SK-N-SH (cell line): ENCODE measurements at regions not wholly inside any gene's neighbourhood (a gene's known extent, or its start where the extent isn't known, plus 50 kb on each side); places are given as distances from the start of the nearest gene placed in this dataset.

ENCODE experiments used
- CTCF ChIA-PET: fragments of 300-600, 350-600 bp; formaldehyde crosslinking; extraction: SDS; loops from one replicate; lab custom pipeline; 2021; lab: Yijun Ruan, JAX
- POLR2A ChIA-PET: fragments of 350-600 bp; sonication (Branson Sonifier 250); formaldehyde crosslinking; extraction: SDS; loops from one replicate; lab custom pipeline; 2020; ENCODE audit warnings: antibody characterized with exemption, inconsistent platforms; lab: Yijun Ruan, JAX
- DNase-seq: peaks from one replicate; pipeline ENCODE4 v3.0.0; 2012
- H2AFZ ChIP-seq: fragments of 200-600 bp; sonication (generic); 2 replicates; pipeline ENCODE4 v1.8.1; 2016; ENCODE audit warnings: antibody characterized with exemption, mild to moderate bottlenecking, low read depth
- H3F3A ChIP-seq: fragments of 200-600 bp; sonication (generic); replicated peaks from 2 replicates; pipeline ENCODE3; 2016; ENCODE audit warnings: antibody characterized with exemption, mild to moderate bottlenecking; ENCODE audit not compliant: insufficient read depth
- H3K27ac ChIP-seq, 2 experiments: fragments of 200-500 bp in 1 of 2; fragments of 200-600 bp in 1 of 2; sonication (Bioruptor generic) in 1 of 2; sonication (generic), shearing (Covaris generic) in 1 of 2; 2 replicates each; pipeline versions ENCODE4 v1.5.1 to v1.6.1; 2014 to 2016; ENCODE audit warnings: low read depth in 2 of 2, inconsistent platforms in 1 of 2, low read length in 1 of 2, mild to moderate bottlenecking in 1 of 2, mixed read lengths in 1 of 2
- H3K27me3 ChIP-seq: fragments of 200-600 bp; sonication (generic), shearing (Covaris generic); 2 replicates; pipeline ENCODE4 v1.6.1; 2016; ENCODE audit warnings: mixed run types; ENCODE audit not compliant: insufficient read depth
- H3K36me3 ChIP-seq, 2 experiments: fragments of 200-500 bp in 1 of 2; fragments of 200-600 bp in 1 of 2; sonication (Bioruptor generic) in 1 of 2; sonication (generic) in 1 of 2; replicated peaks in 1 of 2; 2 replicates each; pipeline versions ENCODE3 to v1.5.1; 2014 to 2016; ENCODE audit warnings: low read length in 1 of 2, mild to moderate bottlenecking in 1 of 2; ENCODE audit not compliant: insufficient read depth in 2 of 2, control insufficient read depth in 1 of 2
- H3K4me1 ChIP-seq, 2 experiments: fragments of 200-500 bp in 1 of 2; fragments of 200-600 bp in 1 of 2; sonication (Bioruptor generic) in 1 of 2; sonication (generic), shearing (Covaris generic) in 1 of 2; 2 replicates each; pipeline versions ENCODE4 v1.5.1 to v1.6.1; 2014 to 2016; ENCODE audit warnings: low read depth in 1 of 2, low read length in 1 of 2, mixed run types in 1 of 2; ENCODE audit not compliant: insufficient read depth in 2 of 2, control insufficient read depth in 1 of 2
- H3K4me2 ChIP-seq: fragments of 200-600 bp; sonication (generic), shearing (Covaris generic); 2 replicates; pipeline ENCODE4 v1.6.1; 2017; ENCODE audit warnings: mixed run types
- H3K4me3 ChIP-seq, 2 experiments: fragments of 200-500 bp in 1 of 2; fragments of 200-600 bp in 1 of 2; sonication (Bioruptor generic) in 1 of 2; sonication (generic), shearing (Covaris generic) in 1 of 2; 2 replicates each; pipeline versions ENCODE4 v1.5.1 to v1.8.1; 2014 to 2016; ENCODE audit warnings: low read depth in 2 of 2, inconsistent platforms in 1 of 2, low read length in 1 of 2, mild to moderate bottlenecking in 1 of 2, mixed read lengths in 1 of 2, moderate library complexity in 1 of 2
- H3K79me2 ChIP-seq: fragments of 200-600 bp; sonication (generic); 2 replicates; pipeline ENCODE4 v1.8.1; 2017; ENCODE audit warnings: mild to moderate bottlenecking; ENCODE audit not compliant: insufficient read depth
- H3K9ac ChIP-seq: fragments of 200-600 bp; sonication (generic); 2 replicates; pipeline ENCODE4 v1.6.1; 2017; ENCODE audit warnings: mixed run types
- H3K9me2 ChIP-seq: fragments of 200-600 bp; sonication (generic); 2 replicates; pipeline ENCODE4 v1.6.1; 2017; ENCODE audit warnings: mixed run types
- H3K9me3 ChIP-seq: fragments of 200-600 bp; sonication (generic); 2 replicates; pipeline ENCODE4 v1.6.1; 2017; ENCODE audit warnings: mixed run types, mild to moderate bottlenecking, moderate library complexity
- H4K20me1 ChIP-seq: fragments of 200-600 bp; sonication (generic); 2 replicates; pipeline ENCODE4 v1.6.1; 2017; ENCODE audit warnings: mild to moderate bottlenecking, mixed run types; ENCODE audit not compliant: insufficient read depth
- CHD2 ChIP-seq: fragments of 150-350 bp; IDR thresholded peaks from 2 replicates; pipeline ENCODE4 v1.6.1; 2018; ENCODE audit warnings: low read length; ENCODE audit not compliant: partially characterized antibody
- FOSL2 ChIP-seq: IDR thresholded peaks from 2 replicates; pipeline ENCODE4 v1.4.0; 2012; ENCODE audit warnings: low read depth, mild to moderate bottlenecking, moderate library complexity, borderline replicate concordance
- GATA2 ChIP-seq: sonication (generic); formaldehyde crosslinking; IDR thresholded peaks from 2 replicates; pipeline ENCODE4 v1.5.0; 2020; ENCODE audit warnings: mild to moderate bottlenecking, missing genetic modification reagents
- POLR2AphosphoS5 ChIP-seq: IDR thresholded peaks from 2 replicates; pipeline ENCODE4 v1.6.1; 2012; ENCODE audit warnings: low read depth, low read length
- RAD21 ChIP-seq: IDR thresholded peaks from 2 replicates; pipeline ENCODE4 v1.6.1; 2012; ENCODE audit warnings: mild to moderate bottlenecking, low read length
- RFX5 ChIP-seq: IDR thresholded peaks from 2 replicates; pipeline ENCODE4 v1.6.1; 2012; ENCODE audit warnings: mild to moderate bottlenecking, improper control_type of control experiment, low read length
- TAF1 ChIP-seq: IDR thresholded peaks from 2 replicates; pipeline ENCODE4 v1.6.1; 2012; ENCODE audit warnings: low read depth, mild to moderate bottlenecking, low read length, moderate library complexity, borderline replicate concordance
- TCF12 ChIP-seq: IDR thresholded peaks from 2 replicates; pipeline ENCODE4 v1.4.0; 2012
- YY1 ChIP-seq: IDR thresholded peaks from 2 replicates; pipeline ENCODE4 v1.4.0; 2012; ENCODE audit warnings: low read depth, mild to moderate bottlenecking
- WGBS: methylation state at CpG from one replicate; pipeline ENCODE4 v1.1.6; 2017; ENCODE audit warnings: low lambda C conversion rate; 5-methylcytosine and 5-hydroxymethylcytosine counted together
- TF ChIP-seq, protein P1 (sequence below): IDR thresholded peaks from 2 replicates; pipeline ENCODE4 v1.6.1; 2012; ENCODE audit warnings: mild to moderate bottlenecking, low read depth, low read length, moderate library complexity
- TF ChIP-seq, protein P2 (sequence below): IDR thresholded peaks from 2 replicates; pipeline ENCODE4 v1.4.0; 2012; ENCODE audit warnings: low read depth

DNA sequence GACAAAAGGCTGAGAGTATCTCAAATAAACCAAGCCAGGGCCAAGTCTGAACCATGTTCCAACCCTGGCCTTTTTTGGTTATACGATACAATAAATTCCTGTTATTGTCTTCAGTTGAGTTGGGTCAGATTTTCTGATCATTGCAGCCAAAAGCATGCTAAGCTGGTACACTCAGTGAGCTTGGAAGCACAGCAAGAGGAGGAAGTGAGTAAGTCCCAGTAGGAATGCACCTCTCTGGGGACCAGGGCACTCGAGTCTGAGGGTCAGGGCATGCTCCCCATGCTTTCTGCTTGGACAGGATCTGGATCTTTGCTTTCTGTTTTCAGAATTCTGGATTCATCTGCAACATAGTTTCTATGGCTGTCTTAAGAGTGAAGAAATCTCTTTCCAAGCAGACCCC, 73.1 kb downstream of the TMPRSS5 start:
- ChIA-PET POLR2A (no interaction called here), CTCF (no interaction called here)
- H4K20me1 ChIP-seq, result no peaks in the 10 kb centered on the region
- peaks cover 0 to 3% of the 10 kb centered on the region in 2 experiments; a peak in 1 of 4 replicates for H3K4me1 ChIP-seq
- WGBS, result 14% methylated on average over 2 of the region's 2 CpGs
- no peaks in the 10 kb centered on the region for H3K9me3 ChIP-seq
- no peaks in the 10 kb centered on the region for H3K36me3 ChIP-seq
- H3F3A ChIP-seq, result no peaks in the 10 kb centered on the region
- no peak for DNase-seq
- no peak overlapping the region for H3K4me2 ChIP-seq
- H3K9ac ChIP-seq, result no peak overlapping the region
- H3K4me3 ChIP-seq, result no peak overlapping the region
- H3K9me2 ChIP-seq, result no peaks in the 10 kb centered on the region
- TF ChIP-seq RAD21 (no peak), POLR2AphosphoS5 (no peak), RFX5 (no peak), TCF12 (no peak), TAF1 (no peak), YY1 (no peak)
- TF ChIP-seq, protein P1, sequence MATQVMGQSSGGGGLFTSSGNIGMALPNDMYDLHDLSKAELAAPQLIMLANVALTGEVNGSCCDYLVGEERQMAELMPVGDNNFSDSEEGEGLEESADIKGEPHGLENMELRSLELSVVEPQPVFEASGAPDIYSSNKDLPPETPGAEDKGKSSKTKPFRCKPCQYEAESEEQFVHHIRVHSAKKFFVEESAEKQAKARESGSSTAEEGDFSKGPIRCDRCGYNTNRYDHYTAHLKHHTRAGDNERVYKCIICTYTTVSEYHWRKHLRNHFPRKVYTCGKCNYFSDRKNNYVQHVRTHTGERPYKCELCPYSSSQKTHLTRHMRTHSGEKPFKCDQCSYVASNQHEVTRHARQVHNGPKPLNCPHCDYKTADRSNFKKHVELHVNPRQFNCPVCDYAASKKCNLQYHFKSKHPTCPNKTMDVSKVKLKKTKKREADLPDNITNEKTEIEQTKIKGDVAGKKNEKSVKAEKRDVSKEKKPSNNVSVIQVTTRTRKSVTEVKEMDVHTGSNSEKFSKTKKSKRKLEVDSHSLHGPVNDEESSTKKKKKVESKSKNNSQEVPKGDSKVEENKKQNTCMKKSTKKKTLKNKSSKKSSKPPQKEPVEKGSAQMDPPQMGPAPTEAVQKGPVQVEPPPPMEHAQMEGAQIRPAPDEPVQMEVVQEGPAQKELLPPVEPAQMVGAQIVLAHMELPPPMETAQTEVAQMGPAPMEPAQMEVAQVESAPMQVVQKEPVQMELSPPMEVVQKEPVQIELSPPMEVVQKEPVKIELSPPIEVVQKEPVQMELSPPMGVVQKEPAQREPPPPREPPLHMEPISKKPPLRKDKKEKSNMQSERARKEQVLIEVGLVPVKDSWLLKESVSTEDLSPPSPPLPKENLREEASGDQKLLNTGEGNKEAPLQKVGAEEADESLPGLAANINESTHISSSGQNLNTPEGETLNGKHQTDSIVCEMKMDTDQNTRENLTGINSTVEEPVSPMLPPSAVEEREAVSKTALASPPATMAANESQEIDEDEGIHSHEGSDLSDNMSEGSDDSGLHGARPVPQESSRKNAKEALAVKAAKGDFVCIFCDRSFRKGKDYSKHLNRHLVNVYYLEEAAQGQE, result no peak
- TF ChIP-seq, protein P2, sequence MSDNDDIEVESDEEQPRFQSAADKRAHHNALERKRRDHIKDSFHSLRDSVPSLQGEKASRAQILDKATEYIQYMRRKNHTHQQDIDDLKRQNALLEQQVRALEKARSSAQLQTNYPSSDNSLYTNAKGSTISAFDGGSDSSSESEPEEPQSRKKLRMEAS, result no peak
- H3K27me3 ChIP-seq, result no peaks in the 10 kb centered on the region; the same call in 1 of the 2 replicates
- H2AFZ ChIP-seq, result no peak overlapping the region
- no peaks in the 10 kb centered on the region for H3K79me2 ChIP-seq
- H3K27ac ChIP-seq, result no peak overlapping the region

- Histone ChIP-seq H3K27me3 (no peaks in the 10 kb centered on the region; the same call in 1 of the 2 replicates), H3K4me1 (no peaks in the 10 kb centered on the region; a peak in 1 of 4 replicates), H3K36me3 (no peaks in the 10 kb centered on the region), H4K20me1 (no peaks in the 10 kb centered on the region), H3K9ac (no peak overlapping the region), H2AFZ (no peak overlapping the region), H3F3A (no peaks in the 10 kb centered on the region), H3K27ac (no peak overlapping the region), H3K79me2 (no peaks in the 10 kb centered on the region), H3K9me2 (no peaks in the 10 kb centered on the region), H3K4me3 (no peak overlapping the region), H3K4me2 (no peak overlapping the region), H3K9me3 (no peaks in the 10 kb centered on the region)
- no peak for DNase-seq
- 61% methylated on average over 8 of the region's 8 CpGs for WGBS
- CTCF ChIA-PET, result interaction anchor here (1.5 to 1.7 kb wide), 2 partner anchors 9 to 11 kb away, joined by 3 to 5 read pairs; no protein-coding TSS in a partner anchor
- no peak for TF ChIP-seq GATA2
- TF ChIP-seq TAF1, result no peak
- no peak for TF ChIP-seq FOSL2
- TF ChIP-seq CHD2, result no peak
- POLR2A ChIA-PET, result interaction anchor here (0.5 kb wide), 1 partner anchor 1950 kb away, joined by 4 read pairs; no protein-coding TSS in a partner anchor
Measured at GRCh38 chr11:113629562-113629961, 76.5 kb downstream of the TMPRSS5 start.
